Fibroblast of skin of abdomen (primary cell): ENCODE measurements at regions not wholly inside any gene's neighbourhood (a gene's known extent, or its start where the extent isn't known, plus 50 kb on each side); places are given as distances from the start of the nearest gene placed in this dataset.

Experiments
- DNase-seq: peaks from one replicate; pipeline ENCODE4 v3.0.0-alpha.2; 2013

DNA sequence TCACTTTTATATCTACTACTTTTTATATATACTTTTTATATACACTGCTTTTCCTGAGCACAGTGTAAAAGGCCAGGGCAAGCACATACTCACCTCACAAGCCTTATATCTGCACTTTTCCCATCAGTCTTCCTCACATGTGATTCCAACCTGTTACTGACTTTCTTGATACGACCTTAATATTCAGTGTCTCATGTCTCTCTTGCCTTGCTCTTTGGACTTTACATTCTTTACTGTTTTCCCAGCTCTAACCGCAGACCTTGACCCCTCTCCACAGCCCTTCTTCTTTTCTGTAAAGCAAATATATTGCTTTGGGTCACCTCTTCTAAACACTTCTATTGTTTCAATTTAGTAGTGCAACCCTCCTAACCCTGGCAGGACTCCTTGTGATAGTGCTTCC lies 353.1 kb upstream of the ANO5 start:
- DNase-seq, result no peak

DNA sequence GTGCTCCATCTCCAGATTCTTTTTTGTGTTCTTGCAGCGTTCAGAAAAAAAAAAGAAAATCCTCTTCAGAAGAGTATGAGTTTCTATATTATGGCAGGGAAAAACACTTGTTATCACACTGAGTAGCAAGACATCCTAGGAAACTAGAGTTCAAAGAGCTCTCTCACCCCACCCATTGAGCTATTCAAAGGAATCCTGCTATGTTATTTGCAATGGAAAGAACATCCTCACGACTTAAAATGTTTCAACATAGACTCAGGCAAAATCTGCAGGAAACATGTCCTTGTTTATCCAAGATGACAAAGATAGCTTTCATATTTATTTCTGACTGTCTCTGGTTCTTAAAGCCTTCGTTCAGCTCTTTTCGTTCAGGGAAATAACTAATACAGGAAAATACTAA lies 331.6 kb upstream of the ANO5 start:
- DNase-seq, result no peak

DNA sequence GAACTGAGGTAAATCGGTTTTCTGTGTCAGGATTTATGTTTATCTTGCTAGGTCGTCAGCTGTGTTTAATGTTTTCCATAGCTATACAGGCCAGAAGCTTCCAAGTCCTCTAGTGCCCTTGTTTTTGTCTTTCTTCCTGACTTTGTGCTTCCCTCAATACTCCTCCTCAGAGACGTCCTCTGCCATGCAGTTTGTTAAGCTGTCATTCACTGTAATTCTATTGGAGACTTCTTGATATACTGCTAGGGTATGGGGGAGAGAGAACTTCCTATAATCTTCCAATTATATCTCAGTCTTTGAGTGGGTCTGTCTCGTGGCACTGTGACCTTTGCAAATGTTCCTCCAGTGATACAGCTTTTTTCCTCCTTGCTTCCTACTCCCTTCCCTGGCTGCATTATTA lies 327.3 kb upstream of the ANO5 start:
- no peak for DNase-seq

DNA sequence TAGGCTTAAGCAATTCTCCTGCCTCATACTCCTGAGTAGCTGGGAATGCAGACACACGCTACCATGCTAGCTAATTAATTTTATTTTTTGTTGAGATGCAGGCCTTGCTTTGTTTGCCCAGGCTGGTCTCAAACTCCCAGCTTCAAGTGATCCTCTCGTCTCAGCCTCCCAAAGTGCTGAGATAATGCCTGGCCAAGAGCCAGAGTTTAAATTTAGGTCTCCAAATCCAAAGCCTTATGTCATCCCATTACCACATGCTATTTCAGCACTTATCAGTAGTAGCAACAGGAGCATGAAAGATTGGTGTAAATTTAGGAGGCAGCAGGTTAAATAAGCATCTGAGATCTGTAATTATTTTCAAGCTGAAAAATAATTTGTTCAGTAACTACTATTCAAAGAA lies 326.1 kb upstream of the ANO5 start:
- DNase-seq, result no peak

DNA sequence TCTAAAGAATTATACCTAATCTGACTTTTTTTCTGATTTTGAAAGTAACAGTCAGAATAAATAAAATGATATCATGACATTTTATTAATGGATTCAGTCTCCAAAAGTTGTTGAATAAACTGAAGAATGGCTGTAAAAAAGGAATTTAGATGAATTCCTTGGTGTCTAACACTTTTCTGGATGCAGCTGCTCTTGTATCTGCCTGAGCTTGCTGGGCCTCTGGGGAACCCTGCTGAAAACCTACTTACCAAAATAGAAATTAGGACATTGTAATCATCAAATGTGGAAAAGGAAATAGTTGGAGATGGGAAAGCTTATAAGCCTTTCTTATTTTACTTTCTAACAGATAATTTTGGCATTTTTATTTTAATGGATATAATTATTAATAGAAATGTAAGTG lies 315.7 kb upstream of the ANO5 start:
- no peak for DNase-seq

DNA sequence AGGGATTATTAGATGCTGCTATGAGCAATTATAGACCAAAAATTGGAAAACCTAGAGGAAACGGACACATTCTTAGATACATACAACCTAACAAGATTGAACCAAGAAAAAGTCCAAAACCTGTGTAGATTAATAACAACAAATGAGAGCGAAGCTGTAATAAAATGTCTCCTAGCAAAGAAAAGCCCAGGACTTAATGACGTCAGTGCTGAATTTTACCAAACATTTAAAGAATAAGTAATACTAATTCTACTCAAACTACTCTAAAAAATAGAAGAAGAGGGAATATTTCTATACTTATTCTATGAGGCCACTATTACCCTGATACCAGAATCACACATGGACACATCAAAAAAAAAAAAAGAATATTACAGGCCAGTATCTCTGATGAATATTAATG lies 309.5 kb upstream of the ANO5 start:
- no peak for DNase-seq

DNA sequence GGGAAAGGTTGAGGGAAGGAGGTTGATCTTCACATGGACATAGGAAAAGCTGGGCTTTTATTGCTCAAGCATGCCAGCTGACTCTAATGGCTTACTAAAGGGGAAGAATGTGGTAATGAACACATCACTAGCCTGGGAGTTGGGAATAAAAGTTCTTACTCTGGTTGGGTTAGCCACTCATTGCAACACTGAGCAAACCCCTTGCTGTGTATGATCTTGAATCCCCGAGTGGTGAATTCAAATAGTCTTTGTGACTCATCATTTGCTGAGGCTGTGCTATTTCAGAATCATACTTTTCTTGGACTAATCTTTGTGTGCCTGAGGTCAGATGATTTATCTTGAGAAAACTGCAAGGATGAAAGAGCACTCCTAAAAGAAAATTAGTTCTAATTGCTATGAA lies 304.1 kb upstream of the ANO5 start:
- DNase-seq, result peak; percentile 13

DNA sequence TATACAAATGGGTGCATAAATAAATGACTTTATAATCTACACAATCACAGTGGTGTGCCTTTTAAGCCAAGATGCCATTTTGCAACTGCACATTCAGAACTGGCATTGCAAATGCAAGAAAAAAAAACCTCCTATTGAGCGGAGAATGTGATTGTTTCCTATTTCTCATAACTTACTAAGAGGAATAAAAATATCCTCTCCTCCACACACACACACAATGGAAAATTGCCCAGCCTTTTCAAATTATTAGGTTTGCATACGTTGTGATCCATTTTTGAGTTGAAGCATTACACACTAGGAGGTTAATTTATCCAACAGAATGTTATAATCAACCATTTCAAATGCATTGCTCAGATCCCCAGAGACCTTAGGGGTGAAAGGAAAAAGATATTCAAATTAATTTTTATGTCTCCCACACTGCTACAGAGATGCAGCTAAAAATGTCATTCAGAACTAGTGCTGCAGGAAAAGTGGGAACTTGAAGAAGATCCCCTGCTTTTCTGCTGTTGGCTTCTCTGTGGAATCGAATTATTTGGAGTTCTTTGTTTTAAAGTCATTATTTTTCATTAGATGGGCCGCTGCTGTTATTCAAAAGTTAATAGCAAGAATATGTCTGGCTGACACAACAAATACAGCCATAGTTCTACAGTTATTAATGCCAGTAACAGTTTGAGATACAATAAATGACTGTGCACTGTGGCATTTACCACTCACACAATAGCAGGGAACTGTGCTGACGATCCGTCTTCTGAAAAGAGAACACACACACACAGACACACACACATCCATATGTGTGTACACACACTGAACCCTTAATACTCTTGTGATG lies 299.9 kb upstream of the ANO5 start:
- no peak for DNase-seq

DNA sequence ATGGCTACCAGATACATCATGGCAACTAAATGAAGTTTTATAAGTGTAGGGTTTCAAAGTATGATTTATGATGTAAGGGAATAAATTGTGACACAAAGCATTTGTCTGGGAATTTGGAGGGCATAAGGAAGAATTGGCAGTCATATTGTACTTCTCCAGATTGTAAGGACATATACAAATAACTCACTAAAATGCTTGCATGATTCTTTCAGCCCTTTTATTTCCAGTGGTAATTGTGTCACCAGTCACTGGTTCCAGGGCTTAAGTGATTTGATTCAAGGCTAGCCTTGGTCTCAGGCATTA lies 299.4 kb upstream of the ANO5 start:
- DNase-seq, result no peak

DNA sequence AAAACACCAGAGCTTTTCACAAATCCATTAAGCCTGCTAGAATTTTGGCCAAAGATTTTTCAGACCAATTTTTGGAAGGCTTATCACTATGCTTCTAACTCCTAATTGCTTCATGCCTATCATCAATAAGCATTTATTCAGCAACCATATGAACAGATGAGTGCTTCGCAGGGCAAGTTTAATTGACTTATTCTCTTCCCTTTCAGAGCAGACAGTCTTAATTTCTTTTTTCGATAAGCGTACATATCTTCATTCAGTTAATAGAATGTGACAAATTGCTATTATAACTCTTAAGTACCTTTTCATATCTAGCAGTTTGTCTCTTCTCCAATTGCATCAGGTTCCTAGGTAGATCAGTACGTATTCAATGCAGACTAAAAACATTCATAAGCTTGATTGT lies 298.4 kb upstream of the ANO5 start:
- DNase-seq, result no peak

DNA sequence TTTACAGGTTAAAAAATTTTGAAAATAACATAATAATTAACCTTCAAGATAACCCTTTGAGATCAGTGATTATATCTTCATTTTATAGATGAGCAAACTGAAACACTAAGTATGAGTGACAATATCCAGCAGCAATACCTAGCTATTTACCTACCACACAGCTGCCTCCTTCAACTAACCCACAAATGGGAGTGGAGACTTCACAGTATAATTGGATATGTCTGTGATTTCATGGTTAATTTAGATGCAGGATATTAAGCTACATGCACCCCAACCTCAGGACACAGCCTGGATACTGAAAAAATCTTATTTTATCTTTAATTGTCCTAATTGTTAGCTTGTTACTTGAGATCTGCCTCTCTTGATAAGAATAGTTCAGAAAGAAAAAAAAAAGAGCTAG lies 297.2 kb upstream of the ANO5 start:
- DNase-seq, result no peak

DNA sequence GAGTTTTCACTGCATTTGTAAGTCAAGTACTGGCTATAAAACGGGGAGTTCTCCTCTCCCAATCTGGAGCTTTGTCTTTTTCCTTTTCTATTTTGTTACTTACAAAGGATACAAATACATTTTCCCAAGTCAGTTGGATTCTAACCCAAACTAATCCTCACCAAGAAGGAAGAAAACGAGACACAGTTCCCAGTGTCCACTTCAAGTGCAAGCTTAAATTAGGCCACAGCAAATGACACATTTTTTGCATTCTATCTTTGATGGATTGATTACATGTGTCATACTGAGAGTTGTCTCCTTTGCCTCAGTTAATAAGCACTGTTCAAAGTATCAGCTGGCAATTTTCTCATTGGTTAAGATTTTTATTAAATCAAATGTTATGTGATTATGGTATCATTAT lies 296.7 kb upstream of the ANO5 start:
- no peak for DNase-seq

DNA sequence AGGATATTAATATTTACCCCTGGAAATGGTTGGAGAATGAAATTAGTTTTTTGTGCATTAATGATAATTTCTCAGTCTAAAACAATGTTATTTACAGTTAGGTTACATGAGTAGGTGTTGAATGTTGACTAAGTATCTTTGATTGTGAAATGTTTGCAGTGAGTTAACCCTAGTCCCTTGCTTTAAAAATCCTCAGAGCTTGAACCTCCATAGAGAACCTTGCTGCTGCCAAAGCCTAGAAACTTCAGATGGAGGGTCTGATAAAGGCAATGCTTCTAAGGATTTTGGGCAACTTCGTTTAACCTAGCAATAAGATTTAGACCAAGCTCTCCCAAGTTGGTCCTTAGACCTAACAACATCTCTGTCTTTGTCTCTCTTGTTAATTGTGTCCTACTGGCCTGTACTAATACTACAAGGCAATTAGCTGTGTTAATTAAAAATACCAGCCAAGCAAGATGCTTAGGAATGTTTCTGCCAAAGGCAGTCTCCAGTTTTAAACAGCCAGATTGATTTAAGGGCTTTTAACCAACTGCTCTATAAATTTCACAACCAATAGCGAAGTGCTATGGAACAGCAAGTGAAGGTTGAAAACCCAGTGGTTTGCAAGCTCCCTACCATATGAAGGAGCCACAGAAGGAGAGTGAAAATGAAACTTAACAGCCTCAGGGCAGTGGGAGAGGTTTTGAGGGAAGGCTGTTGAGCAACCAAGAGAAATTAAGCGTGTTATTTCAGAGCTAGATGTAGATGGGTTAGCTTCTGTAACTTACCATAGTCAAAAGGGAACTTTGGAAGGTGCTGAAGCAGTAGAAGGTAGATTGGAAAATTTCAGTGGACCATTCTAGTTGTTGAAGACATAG lies 295.9 kb upstream of the ANO5 start:
- DNase-seq, result no peak

DNA sequence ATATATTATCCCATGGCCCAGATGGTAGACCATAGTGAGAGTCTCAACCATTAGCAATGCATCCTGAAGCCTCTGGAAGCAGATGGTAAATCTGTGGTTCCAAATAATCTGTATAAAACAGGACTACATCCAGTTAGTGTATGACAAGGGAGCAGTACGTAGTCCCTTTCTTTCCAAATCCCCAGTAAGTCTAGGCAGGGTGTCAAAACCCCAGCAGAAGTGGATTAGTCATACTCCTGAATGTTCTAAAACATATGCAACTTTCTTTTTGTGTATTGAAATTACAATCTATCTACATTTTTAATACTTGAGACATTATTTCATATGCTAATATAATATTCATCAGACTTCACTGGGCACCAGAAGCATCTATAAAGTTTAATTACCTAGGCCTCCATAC lies 295.1 kb upstream of the ANO5 start:
- DNase-seq, result no peak

DNA sequence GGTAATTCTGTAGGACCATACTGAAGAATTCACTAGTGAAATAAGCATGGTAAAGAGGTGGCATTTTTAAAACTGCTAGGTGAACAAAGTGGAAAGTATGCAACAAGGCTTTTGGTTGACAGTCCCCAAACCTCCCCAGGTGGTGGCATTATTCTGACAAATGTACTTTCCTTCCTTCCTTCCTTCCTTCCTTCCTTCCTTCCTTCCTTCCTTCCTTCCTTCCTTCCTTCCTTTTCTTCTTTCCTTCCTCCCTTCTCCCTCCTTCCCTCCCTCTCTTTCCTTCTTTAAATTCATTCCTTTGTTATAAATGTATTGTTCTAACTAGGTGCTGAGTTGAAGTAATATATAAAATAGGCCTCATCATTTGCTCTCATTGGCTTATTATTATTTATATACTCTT lies 284.7 kb upstream of the ANO5 start:
- DNase-seq, result no peak

DNA sequence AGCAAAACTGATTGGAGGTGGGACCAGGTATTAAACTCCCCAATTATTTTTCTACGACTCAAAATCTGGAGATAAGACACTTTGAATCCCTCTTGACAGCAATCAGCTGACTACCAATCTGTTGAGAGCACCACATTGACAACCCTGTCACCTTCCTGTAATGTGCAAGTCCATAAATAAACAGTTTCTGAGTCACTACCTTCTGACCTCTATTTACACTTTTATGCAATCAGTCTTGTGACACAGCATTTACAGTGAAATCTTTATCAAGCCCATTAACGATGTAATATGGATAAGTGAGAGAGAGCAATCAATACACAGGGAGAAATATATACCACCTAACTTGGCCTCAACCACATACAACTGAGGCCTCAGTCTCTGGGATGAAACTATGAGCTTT lies 283.7 kb upstream of the ANO5 start:
- DNase-seq, result no peak

DNA sequence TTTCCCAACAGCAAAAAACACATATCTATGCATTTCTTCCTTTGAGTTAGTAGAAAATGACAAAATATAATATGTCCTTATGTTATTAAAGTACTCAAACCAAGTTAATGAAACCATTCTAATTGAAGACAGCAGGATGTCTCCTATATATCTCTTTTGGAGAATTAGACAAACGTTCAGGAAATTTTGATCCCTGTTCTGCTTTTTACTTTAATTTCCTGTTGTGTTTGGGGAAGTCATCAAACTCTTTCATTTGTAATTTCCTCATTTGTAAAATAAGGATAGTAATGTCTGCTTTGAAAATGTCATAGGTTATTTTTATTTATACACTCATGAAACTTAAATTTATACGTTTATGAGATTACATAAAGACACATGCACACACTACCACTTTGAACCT lies 281.8 kb upstream of the ANO5 start:
- DNase-seq, result no peak

DNA sequence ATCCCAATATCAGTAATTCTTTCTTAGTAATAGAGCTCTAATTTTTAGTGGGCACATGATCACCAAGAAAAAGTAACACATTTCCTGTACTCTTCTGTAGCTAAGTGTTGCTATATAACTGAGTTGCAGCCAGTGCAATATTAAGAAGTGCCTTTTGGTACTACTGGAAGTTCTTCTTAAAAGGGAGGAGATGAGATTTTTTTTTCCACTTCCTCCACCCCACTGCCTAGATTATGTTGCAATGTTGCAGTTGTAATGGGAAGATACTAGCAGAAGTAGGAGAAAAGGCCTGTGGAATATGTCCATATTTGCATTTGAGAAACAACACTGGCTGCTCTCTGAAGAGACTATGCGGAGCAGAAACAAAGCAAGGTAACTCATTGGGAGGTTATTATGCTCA lies 280.6 kb upstream of the ANO5 start:
- no peak for DNase-seq

DNA sequence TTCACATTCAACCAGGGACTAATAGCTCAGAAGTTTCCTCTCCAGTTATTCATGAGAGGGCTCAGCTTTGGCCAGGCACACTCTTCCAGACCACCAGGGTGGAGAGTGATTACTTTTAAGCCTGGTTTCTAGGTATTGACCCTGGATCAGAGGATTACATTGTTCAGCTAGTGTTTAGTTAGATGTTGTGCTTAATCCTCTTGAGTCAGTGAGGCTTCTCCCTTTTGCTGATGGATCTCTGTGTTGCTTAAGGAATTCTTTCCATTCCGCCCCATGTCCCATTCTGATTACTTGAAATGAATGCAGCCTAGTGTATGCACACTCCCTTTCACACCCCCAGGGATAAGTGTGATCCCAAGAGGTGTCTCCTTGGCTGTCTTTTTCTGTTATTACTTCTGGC lies 271.7 kb upstream of the ANO5 start:
- DNase-seq, result no peak

DNA sequence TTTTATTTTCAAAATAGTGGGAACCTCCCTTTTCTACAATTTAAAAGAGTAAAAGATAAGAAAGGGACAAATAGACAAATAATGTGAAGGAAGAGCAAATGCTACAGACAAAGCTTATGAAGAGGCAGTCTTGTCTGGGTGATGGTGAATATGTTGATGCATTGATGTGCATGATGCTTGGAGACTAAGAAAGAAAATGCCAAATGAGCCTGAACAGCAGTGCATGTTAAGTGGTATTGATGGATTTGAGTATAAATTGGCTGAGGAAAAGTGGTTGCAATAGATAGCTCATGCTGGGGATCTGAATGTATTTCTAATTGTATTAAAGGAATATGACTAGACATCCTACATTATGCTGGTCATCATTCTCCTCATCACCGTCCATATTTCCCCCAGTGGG lies 268.6 kb upstream of the ANO5 start:
- DNase-seq, result no peak

DNA sequence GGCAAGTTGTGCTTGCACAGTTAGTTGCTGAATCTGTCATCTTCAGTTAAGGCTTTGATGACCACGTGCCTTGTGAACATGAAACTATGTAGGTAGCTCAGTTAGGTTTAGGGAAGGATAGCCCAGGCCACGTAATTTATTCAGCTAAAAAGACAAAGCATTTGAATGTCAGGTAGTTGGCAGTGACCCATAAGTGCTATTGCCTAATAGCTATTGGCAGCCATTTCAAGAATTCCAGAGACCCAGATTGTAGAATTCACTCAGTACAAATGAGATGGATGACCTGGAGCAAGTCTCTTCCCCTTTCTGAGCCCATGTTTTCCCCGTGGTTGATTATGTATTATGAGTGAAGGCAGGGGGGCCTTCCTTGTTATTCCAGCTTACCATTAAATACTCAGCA lies 265.3 kb upstream of the ANO5 start:
- no peak for DNase-seq

DNA sequence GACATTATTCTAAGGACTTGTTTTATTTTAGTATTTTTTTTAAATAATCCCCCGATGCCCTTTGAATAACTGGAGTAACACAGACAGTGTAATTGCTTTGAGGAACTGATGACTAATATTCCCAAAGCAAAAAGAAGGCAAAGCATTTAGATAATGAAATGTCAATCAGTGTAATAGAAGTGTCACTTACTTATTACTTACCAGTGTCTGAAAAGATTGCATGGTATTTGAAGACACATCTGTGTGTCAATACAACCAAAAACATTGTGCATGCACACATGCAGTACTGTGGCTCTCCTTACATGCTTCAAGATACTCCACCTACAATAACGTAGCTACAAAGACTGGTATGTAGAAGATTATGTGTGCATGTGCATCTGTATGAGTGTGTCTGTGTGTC lies 264.0 kb upstream of the ANO5 start:
- DNase-seq, result no peak

DNA sequence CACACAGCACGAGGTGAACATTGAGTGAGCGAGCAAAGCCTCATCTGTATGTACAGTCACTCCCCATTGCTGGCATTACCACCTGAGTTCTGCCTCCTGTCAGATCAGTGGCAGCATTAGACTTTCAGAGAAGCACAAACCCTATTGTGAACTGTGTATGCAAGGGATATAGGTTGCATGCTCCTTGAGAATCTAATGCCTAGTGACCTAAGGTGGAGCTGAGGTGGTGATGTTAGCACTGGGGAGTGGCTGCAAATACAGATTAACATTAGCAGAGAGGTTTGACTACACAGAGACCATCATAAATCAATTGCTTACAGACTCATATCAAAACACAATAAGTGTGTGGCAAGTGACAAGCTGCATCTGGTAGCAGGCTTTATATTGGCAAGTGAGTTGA lies 262.5 kb upstream of the ANO5 start:
- DNase-seq, result no peak

DNA sequence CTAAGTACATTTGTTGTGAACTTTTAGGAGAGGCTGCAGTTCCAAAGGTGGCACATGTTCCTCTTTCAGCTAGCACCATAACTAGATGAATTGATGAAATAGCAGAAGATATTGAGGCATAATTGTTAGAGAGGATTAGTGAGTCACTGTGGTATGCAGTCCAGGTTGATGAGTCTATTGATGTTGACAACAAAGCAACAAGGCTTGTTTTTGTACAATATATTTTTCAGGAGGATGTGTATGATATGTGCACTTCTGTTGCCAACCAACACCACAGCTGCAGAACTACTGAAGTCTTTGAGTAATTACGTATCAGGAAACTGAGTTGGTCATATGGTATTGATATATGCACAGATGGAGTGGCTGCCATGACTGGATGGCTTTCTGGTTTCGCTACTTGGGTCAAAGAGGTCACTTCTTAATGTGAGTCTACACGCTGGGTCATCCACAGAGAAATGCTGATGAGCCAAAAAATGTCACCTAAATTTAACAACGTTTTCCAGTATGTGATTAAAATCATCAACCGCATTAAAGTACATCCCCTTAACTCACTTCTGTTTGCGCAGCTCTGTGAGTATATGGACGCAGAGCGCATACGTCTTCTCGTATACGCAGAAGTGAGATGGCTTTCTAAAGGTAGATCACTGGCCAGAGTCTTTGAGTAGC lies 261.3 kb upstream of the ANO5 start:
- DNase-seq, result no peak
